Neutrophil (primary cell): ENCODE measurements at regions not wholly inside any gene's neighbourhood (a gene's known extent, or its start where the extent isn't known, plus 50 kb on each side); places are given as distances from the start of the nearest gene placed in this dataset.

Source experiments
- H3K27ac ChIP-seq: fragments of 200-600 bp; sonication (generic); 2 replicates; pipeline ENCODE4 v1.5.1; 2016; ENCODE audit warnings: mild to moderate bottlenecking, moderate library complexity
- H3K27me3 ChIP-seq: fragments of 200-600 bp; sonication (generic); 2 replicates; pipeline ENCODE4 v1.6.0; 2016; ENCODE audit warnings: mild to moderate bottlenecking
- H3K36me3 ChIP-seq: fragments of 200-600 bp; sonication (generic); 2 replicates; pipeline ENCODE4 v1.5.1; 2017
- H3K4me1 ChIP-seq, 2 experiments: fragments of 200-600 bp in 1 of 2; sonication (generic) in 1 of 2; 1 replicate in 1 of 2; 2 replicates in 1 of 2; pipeline versions ENCODE4 v1.5.1 to v1.6.1; 2013 to 2016; ENCODE audit warnings: low read depth in 1 of 2, low read length in 1 of 2, mild to moderate bottlenecking in 1 of 2, moderate library complexity in 1 of 2; ENCODE audit not compliant: control insufficient read depth in 1 of 2, insufficient read depth in 1 of 2
- H3K4me3 ChIP-seq, 2 experiments: fragments of 200-600 bp in 1 of 2; sonication (generic) in 1 of 2; 1 replicate in 1 of 2; 2 replicates in 1 of 2; pipeline ENCODE4 v1.5.1; 2013 to 2016; ENCODE audit warnings: low read depth in 1 of 2, low read length in 1 of 2, mild to moderate bottlenecking in 1 of 2, moderate library complexity in 1 of 2
- H3K9me3 ChIP-seq: fragments of 200-600 bp; sonication (generic); 2 replicates; pipeline ENCODE4 v1.5.1; 2016
- TF ChIP-seq, protein P1 (sequence below): fragments of 200-600 bp; sonication (generic); IDR thresholded peaks from 2 replicates; pipeline ENCODE4 v1.5.1; 2016; ENCODE audit warnings: antibody characterized with exemption

DNA sequence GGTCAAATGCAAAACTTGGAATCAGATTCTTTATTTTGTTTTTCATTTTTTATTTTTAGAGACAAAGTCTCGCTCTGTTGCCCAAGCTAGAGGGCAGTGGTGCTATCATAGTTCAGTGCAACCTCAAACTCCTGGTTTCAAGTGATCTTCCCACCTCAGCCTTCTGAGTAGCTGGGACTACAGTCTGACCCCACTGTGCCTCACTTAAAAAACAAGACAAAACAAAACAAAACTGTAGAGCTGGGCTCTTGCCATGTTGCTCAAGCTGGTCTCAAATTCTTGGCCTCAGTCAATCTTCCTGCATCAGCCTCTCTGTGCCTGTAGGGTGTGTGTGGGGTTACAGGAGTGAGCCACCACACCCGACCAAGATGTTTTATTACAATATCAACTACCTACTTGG, 396.0 kb upstream of the USP24 start:
- no peaks in the 10 kb centered on the region for H3K27me3 ChIP-seq
- no peaks in the 10 kb centered on the region for H3K4me1 ChIP-seq
- no peak overlapping the region for H3K27ac ChIP-seq
- H3K4me3 ChIP-seq = no peak overlapping the region
- H3K9me3 ChIP-seq = no peaks in the 10 kb centered on the region
- TF ChIP-seq, protein P1, sequence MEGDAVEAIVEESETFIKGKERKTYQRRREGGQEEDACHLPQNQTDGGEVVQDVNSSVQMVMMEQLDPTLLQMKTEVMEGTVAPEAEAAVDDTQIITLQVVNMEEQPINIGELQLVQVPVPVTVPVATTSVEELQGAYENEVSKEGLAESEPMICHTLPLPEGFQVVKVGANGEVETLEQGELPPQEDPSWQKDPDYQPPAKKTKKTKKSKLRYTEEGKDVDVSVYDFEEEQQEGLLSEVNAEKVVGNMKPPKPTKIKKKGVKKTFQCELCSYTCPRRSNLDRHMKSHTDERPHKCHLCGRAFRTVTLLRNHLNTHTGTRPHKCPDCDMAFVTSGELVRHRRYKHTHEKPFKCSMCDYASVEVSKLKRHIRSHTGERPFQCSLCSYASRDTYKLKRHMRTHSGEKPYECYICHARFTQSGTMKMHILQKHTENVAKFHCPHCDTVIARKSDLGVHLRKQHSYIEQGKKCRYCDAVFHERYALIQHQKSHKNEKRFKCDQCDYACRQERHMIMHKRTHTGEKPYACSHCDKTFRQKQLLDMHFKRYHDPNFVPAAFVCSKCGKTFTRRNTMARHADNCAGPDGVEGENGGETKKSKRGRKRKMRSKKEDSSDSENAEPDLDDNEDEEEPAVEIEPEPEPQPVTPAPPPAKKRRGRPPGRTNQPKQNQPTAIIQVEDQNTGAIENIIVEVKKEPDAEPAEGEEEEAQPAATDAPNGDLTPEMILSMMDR = no peak
- H3K36me3 ChIP-seq = no peaks in the 10 kb centered on the region

DNA sequence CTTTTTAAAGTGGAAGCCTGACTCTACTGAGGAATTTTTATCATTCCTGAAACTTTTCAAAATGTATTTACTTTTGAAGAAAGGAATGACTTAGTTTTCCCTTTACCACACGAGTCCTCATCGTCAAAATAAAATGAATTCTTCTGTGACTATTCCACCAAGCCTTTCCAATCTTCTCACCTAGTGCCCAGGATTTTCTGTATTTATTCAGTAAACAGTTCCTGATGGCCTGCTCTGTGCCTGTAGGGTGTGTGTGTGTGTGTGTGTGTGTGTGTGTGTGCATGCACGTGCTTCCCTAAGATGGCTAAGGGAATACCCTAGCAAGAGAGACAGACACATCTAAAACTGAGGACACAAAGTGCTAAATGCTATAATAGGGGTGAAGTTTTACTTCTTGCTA, 395.0 kb upstream of the USP24 start:
- Histone ChIP-seq H3K4me3 (no peak overlapping the region), H3K4me1 (no peaks in the 10 kb centered on the region), H3K27me3 (no peaks in the 10 kb centered on the region), H3K9me3 (no peaks in the 10 kb centered on the region), H3K36me3 (no peaks in the 10 kb centered on the region), H3K27ac (no peak overlapping the region)
- TF ChIP-seq, protein P1 = no peak

DNA sequence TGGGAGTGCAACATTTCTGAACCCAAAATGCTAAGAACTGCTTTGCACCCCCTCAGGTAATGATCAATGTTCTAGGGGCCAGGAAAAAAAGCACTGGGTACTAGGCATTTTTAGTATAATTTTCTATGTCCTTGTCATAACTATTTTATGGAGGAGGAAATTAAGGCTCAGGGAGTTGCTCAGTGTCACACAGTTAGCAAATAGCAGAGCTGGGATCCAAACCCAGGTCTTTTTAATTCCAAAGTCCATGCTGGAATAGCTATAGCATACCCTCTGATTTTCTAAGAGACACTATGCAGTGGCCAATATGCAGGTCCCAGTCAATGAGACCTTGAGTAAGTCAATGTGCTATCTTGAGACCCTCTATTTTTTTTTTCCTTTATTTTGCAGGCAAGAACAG, 394.5 kb upstream of the USP24 start:
- H3K4me3 ChIP-seq = no peak overlapping the region
- no peaks in the 10 kb centered on the region for H3K36me3 ChIP-seq
- no peak overlapping the region for H3K27ac ChIP-seq
- H3K9me3 ChIP-seq = no peaks in the 10 kb centered on the region
- no peaks in the 10 kb centered on the region for H3K27me3 ChIP-seq
- H3K4me1 ChIP-seq = no peaks in the 10 kb centered on the region
- TF ChIP-seq, protein P1 = no peak

DNA sequence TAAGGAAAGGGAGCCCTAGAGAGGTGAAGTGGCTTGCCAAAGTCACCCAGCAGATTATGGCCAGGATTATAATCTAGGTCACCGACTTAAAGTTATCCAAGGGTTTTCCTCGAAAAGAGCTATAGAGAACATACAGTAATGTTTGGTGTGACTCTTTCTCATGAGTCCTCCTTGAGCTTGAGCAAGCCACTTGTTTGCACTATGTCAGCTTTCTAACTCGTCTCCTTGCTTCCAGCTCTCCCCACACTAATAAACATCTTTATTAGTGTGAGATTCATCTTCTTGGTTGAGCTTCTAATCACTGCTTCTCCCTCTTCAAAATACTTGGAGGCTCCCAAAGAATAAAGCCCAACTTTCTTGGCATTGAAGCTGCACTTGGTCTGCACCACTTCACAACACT, 390.0 kb upstream of the USP24 start:
- Histone ChIP-seq H3K27me3 (no peaks in the 10 kb centered on the region), H3K4me1 (no peaks in the 10 kb centered on the region), H3K4me3 (no peak overlapping the region), H3K27ac (no peak overlapping the region), H3K9me3 (no peaks in the 10 kb centered on the region), H3K36me3 (no peaks in the 10 kb centered on the region)
- TF ChIP-seq, protein P1 = no peak

DNA sequence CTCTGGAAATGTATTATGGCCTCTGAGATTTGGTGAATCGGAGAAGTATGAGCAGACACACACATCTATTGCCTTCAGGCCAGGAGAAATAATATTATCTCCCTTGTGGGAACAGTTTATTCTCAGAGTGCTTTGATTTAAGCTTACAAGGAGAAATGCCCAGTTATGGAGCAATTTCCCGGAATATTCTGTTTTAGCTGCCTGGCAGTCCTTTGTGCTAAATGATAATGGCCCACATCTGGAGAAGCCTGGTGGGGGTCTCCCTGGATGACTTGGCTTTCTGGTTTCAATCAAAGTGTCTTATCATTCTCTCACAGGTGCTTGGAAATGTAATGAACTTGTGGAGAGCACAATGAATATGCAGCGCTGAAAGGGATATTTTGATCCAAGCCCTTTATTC, 389.6 kb upstream of the USP24 start:
- H3K4me1 ChIP-seq = no peaks in the 10 kb centered on the region
- no peak overlapping the region for H3K4me3 ChIP-seq
- no peak overlapping the region for H3K27ac ChIP-seq
- H3K36me3 ChIP-seq = no peaks in the 10 kb centered on the region
- no peaks in the 10 kb centered on the region for H3K9me3 ChIP-seq
- no peaks in the 10 kb centered on the region for H3K27me3 ChIP-seq
- TF ChIP-seq, protein P1 = no peak

DNA sequence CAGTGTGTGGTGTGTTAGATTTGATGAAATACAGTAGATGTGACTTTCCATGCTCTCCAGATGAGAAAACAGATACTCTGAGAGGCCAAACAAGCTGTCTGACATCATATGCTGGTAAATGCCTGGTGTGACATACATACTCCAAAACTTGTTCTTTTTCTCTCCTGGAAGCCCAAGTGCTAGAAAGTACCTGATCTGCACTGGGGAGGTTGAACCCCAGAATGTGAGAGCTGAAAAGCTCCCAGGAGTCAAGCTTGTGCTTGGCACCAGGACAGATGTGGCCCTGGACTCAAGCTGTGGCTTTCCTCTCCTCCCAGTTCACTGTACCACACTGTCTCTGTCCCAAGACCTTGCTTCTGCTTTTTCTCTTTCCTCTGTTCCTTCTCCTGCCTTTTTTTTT, 389.0 kb upstream of the USP24 start:
- H3K9me3 ChIP-seq = no peaks in the 10 kb centered on the region
- no peaks in the 10 kb centered on the region for H3K27me3 ChIP-seq
- no peak overlapping the region for H3K4me3 ChIP-seq
- H3K4me1 ChIP-seq = no peaks in the 10 kb centered on the region
- H3K36me3 ChIP-seq = no peaks in the 10 kb centered on the region
- no peak overlapping the region for H3K27ac ChIP-seq
- TF ChIP-seq, protein P1 = no peak
